HG02588 (cell line): ENCODE measurements at regions not wholly inside any gene's neighbourhood (a gene's known extent, or its start where the extent isn't known, plus 50 kb on each side); places are given as distances from the start of the nearest gene placed in this dataset.

Experiments used
- ATAC-seq: cut with Tn5 transposase; IDR thresholded peaks from one replicate; pipeline ENCODE4 v1.9.1; 2021; ENCODE audit warnings: mild to moderate bottlenecking, moderate library complexity; ENCODE audit not compliant: unreplicated experiment

DNA sequence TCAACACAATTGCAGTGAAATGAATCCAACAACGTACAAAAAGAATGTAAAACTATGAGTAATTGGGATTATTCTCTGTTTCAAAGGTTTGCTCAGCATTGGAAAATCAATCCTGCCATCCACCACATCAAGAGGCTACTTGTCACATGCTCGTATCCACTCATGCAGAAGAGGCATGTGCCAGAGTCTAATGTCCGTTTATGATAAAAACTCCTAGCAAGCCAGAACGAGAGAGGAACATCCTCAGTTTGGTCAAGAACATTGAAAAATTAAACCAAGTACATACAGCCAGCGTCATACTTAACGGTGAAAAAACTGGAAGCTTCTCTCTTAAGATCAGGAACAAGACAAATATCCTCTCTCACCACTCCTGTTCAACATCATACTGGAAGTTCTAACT is 563.9 kb upstream of the TMEM132C start:
- ATAC-seq: no peak

DNA sequence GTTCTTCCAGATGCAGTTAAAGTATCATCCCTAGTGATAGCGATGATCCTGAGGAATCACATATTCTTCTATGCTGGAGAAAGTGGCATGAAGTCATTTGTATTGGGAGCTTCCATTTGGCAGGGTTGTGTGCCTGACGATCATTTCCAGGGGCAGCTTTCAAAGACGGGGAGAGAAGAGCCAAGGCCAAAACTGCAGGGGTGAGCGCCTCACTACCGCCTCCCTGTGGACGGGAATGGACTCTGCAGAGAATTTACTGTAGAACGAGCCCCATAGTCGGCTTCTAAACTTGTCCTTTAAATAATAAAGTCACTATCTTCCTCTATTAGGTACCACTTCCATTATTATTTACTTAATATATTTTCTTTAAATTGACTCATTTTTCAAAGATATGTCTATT is 555.9 kb upstream of the TMEM132C start:
- no peak for ATAC-seq

DNA sequence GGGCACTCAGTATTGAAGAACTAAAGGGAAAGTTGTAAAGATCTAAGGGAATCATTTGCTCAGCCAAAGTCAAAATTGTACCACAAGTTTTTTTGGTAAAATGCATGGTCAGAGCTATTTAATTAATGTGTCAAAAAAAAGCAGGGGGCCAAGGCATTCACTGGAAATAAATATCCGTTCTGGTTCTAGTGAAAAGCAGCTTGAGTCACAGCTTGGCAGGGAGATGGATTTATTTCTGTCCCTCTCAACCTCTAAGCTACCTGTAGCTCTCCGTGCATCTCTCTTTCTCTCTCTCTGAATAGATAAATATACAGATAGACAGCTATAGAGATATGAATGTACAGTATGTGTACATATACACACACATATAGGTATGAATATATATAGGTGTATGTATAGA is 554.4 kb upstream of the TMEM132C start:
- no peak for ATAC-seq

DNA sequence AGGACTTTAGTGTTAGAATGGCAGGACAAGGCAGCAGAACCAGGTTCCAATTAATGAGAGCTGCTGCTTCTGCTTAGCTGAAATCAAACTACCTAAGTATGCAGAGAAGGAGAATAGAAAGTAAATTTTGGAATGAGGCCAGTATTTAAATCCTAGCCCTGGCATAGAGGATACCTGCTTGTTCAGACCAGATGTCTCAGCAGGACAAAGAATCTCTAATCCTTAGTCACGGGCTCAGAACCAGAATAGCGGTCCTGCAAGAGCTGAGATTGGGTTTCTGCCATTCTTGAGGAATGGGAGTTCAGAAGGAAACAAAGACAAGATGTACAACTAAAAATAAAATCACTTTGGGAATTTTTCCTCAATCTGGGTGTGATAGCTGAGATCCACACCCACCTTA is 550.8 kb upstream of the TMEM132C start:
- no peak for ATAC-seq

DNA sequence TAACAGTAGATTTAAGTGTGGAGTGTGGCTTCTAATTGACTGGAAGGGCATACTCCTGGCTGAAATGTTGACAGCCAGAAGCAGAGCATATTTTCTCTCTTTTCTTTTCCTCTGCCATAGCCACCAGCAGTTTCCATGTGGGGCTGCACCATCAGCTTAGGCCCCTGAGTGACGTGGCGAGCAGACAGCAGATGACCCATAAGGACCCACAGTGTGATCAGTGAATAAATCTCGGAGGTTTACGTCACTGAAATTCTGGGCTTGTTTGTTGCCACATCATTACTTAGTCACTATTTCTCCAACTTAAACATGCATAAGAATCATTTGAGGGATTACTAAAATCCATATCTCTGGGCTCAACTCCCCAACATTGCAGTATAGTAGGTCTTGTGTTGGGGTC is 549.7 kb upstream of the TMEM132C start:
- ATAC-seq: no peak

- no peak for ATAC-seq
These were observed 546.6 kb upstream of the TMEM132C start for GRCh38 chr12:127720334-127720733.

GRCh38 chr12:127722611-127723010 is 544.4 kb upstream of the TMEM132C start:
- ATAC-seq: no peak

DNA sequence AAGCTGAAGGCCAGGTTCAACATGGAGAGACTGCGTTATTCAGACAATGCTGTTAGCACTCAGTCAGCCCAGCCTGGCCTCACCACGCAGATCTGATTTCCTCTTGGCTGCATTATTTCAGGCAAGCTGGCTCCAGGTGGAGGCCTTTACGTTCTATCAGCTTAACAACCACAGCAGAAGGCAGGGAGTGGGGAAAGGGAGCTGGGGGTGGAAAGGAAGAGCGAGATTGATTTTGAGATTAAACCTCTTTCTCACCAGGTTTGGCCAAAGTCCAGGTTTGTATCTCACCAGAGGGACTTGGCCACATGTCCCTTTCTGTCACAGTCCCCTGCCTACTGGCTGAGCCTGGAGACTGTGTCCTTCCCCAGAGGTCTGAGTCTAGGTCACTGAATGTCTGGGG is 543.7 kb upstream of the TMEM132C start:
- no peak for ATAC-seq

DNA sequence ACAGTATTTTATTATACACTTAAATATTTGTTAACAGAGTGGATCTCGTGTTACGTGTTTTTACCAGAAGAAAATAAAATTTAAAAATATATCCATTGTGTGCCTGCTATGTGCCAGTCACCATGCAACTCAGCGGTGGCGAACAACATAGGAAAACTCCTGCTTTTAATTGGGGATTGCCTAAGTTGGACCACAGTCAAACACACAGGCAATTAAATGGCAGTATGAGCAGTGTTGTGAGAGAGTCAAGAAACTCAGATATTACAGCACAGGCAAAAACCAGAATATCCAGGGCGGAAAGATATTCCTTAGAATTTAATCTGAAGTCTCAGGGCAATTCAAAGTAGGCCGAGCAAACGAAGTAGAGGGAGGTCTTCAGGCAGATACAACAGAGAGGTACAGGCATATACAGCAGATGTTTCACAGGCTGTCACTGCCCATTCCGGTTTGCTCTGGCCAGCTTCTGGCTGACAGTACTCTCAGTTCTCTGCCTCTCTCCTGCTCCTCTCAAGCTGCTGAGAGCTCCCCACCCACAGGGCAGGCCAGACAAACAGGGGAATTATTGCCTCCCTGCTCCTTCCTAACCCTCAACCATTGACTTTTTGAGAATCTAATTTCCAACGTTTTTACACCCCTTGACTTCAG is 540.2 kb upstream of the TMEM132C start:
- no peak for ATAC-seq

- no peak for ATAC-seq
These were observed 538.7 kb upstream of the TMEM132C start for GRCh38 chr12:127728285-127728684.

GRCh38 chr12:127728729-127729128 is 538.2 kb upstream of the TMEM132C start:
- ATAC-seq: no peak

GRCh38 chr12:127729381-127729780 is 537.6 kb upstream of the TMEM132C start:
- ATAC-seq: no peak

GRCh38 chr12:127731657-127732056 is 535.3 kb upstream of the TMEM132C start:
- ATAC-seq: no peak

GRCh38 chr12:127742231-127742630 is 524.7 kb upstream of the TMEM132C start:
- ATAC-seq: no peak

DNA sequence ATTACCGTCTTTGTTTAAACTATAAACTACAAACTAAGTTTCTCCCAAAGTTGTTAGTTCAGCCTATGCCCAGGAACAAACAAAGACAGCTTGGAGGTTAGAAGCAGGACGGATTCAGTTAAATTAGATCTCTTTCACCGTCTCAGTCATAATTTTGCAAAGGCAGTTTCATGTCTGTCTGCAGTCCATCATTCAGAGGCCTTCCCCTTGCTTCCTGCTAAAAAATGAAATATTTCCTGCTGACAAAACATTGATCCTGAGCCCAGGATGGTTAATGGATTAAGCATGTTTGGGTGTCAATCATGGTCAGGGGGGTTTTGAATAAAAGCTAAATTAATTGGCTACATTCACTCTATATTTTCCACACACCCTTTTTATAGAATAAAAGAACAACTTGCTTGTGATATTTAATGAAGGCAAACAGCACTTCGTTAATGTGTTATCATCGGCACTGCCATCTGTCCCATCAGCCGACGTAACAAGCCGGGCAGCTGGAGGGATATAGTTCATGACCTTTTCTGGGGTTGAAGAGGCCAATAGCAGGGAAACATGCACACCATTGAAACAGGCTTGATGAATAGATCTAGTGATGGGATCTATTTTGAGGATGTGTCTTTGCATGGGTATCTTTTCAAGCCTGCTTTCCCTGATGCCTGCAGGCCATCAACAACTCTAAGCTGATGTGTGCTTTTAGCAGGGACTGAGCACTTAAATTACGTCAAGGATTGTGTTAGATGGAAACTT is 521.3 kb upstream of the TMEM132C start:
- ATAC-seq: no peak

- no peak for ATAC-seq
These were observed 517.6 kb upstream of the TMEM132C start for GRCh38 chr12:127749416-127749815.

- no peak for ATAC-seq
These were observed 516.7 kb upstream of the TMEM132C start for GRCh38 chr12:127750076-127750840.

GRCh38 chr12:127752802-127753201 is 514.2 kb upstream of the TMEM132C start:
- ATAC-seq: no peak

GRCh38 chr12:127760357-127760756 is 506.6 kb upstream of the TMEM132C start:
- ATAC-seq: no peak

GRCh38 chr12:127760996-127761395 is 506.0 kb upstream of the TMEM132C start:
- no peak for ATAC-seq

- no peak for ATAC-seq
These were observed 505.1 kb upstream of the TMEM132C start for GRCh38 chr12:127761880-127762279.

DNA sequence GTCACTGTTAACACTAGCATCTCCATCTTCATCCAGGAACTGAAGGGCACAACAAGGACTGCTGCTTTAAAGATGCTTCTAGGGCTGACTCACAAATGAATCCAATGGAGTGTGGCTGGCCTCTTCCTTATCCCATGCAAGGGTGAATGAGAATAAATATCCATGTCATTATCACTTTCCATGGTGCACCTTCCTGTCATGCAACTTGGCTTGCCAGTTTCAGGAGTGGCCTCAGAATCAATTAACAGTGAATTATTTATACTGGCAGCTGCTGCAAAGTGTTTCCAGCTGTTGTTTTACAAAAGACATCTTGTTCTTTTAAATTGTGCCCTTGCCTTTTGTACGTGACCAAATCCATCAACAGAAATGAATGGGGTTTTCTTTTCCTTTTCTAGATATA is 499.3 kb upstream of the TMEM132C start:
- ATAC-seq: no peak
